ENCODE measurements at regions not wholly inside any gene's neighbourhood (a gene's known extent, or its start where the extent isn't known, plus 50 kb on each side); places are given as distances from the start of the nearest gene placed in this dataset.

DNA sequence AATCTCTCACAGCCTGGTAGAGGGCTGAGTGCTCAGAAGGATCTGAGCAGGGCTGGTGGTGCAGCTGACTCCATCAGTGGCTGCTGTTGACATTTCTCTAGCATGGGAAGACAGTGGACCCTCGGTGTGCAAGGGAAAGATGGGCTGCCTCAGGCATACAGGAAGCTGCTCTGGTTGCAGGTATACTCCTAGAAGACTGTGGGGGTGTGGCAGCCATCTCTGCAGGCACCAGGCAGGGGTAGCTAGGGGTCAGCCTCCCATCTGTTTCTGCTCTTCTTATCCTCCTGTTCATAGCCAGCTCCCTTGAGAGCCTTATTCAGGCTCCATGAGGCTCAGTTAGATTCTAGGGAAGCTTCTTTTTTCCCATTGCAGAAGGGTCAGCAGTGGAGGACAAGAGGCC is 475.5 kb downstream of the TSHZ3 start:
- DNase-seq (peak; percentile 38), ATAC-seq (no peak)
- Histone ChIP-seq H3K9me3 (no peaks in the 10 kb centered on the region), H3K36me3 (no peaks in the 10 kb centered on the region), H3K27me3 (no peaks in the 10 kb centered on the region), H3K4me3 (no peak overlapping the region), H3K27ac (no peak overlapping the region), H3K4me1 (no peaks in the 10 kb centered on the region)
- intact Hi-C loops (cut with DNase I): no loop called here
- TF ChIP-seq, protein P1, sequence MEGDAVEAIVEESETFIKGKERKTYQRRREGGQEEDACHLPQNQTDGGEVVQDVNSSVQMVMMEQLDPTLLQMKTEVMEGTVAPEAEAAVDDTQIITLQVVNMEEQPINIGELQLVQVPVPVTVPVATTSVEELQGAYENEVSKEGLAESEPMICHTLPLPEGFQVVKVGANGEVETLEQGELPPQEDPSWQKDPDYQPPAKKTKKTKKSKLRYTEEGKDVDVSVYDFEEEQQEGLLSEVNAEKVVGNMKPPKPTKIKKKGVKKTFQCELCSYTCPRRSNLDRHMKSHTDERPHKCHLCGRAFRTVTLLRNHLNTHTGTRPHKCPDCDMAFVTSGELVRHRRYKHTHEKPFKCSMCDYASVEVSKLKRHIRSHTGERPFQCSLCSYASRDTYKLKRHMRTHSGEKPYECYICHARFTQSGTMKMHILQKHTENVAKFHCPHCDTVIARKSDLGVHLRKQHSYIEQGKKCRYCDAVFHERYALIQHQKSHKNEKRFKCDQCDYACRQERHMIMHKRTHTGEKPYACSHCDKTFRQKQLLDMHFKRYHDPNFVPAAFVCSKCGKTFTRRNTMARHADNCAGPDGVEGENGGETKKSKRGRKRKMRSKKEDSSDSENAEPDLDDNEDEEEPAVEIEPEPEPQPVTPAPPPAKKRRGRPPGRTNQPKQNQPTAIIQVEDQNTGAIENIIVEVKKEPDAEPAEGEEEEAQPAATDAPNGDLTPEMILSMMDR (IDR thresholded peaks at IDR 0.05): no peak

DNA sequence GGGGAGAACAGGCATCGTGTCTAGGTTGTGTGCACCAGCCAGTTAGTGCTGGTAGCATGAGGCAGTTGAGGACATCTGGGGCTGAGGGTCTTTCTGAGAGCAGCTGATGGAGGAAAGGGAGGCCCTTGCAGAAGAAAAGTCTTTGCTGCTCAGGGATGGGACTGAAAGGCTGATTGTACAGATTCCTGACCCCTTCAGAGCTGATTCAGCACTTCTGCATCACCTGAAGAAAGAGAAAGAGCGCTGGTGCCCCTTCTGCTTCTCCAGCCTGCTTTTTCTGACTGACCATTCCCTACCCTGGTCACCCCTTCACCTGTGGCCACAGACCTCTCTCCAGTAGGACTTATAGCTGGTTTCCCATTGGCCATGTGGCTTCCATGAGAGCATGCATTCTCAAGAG is 476.2 kb downstream of the TSHZ3 start:
- intact Hi-C loops (cut with DNase I): no loop called here
- Histone ChIP-seq H3K27ac (no peak overlapping the region), H3K4me3 (no peak overlapping the region), H3K36me3 (no peaks in the 10 kb centered on the region), H3K9me3 (no peaks in the 10 kb centered on the region), H3K4me1 (no peaks in the 10 kb centered on the region), H3K27me3 (no peaks in the 10 kb centered on the region)
- ATAC-seq: no peak
- TF ChIP-seq, protein P1 (IDR thresholded peaks at IDR 0.05): no peak
- DNase-seq: no peak

DNA sequence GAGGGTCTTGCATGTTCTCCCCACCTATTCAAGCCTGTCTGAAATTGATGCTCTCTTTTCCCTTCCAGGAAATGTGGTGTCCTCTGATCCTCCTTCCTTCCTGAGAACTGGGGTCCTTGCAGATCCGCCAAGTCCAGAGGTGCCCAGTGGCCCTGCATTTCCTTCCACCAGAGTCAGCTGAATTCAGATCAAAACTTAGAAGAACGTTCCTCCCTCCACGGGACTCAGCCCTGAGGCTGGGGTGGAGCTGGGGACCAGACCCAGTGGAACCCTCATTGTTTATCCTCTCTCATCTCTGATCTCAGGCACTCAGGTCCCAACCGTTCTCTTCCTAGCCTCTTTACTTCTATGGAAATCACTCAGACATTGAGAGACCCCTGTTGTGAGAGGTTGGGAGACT is 477.3 kb downstream of the TSHZ3 start:
- H3K9me3 ChIP-seq: no peaks in the 10 kb centered on the region
- no peak overlapping the region for H3K4me3 ChIP-seq
- TF ChIP-seq, protein P1 (IDR thresholded peaks at IDR 0.05): no peak
- no peaks in the 10 kb centered on the region for H3K27me3 ChIP-seq
- intact Hi-C loops (cut with DNase I): no loop called here
- no peak overlapping the region for H3K27ac ChIP-seq
- ATAC-seq (no peak), DNase-seq (no peak)
- no peaks in the 10 kb centered on the region for H3K36me3 ChIP-seq
- no peaks in the 10 kb centered on the region for H3K4me1 ChIP-seq

DNA sequence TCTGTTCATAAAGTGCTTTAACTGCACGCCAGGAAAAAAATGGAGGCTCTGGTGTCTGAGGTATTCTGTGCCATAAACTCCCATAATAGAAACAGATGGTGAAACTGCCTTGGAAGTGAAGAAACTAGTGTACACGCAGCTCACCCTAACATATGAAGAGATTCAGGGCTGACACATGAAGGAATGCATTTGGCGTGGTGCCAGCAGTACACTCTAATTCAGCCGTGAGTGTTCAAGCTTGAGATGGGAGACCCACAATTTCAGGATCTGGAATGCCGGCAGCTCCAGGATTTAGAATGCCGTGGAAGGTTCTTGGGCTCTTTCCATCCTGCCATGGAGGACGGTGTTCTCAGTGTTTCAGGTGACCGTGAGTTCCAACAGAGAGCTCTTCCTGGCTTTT is 478.4 kb downstream of the TSHZ3 start:
- no peak overlapping the region for H3K4me3 ChIP-seq
- no peak for ATAC-seq
- H3K9me3 ChIP-seq: no peaks in the 10 kb centered on the region
- no peaks in the 10 kb centered on the region for H3K4me1 ChIP-seq
- no peak for DNase-seq
- H3K36me3 ChIP-seq: no peaks in the 10 kb centered on the region
- intact Hi-C loops (cut with DNase I): no loop called here
- H3K27ac ChIP-seq: no peak overlapping the region
- no peaks in the 10 kb centered on the region for H3K27me3 ChIP-seq
- TF ChIP-seq, protein P1 (IDR thresholded peaks at IDR 0.05): no peak

DNA sequence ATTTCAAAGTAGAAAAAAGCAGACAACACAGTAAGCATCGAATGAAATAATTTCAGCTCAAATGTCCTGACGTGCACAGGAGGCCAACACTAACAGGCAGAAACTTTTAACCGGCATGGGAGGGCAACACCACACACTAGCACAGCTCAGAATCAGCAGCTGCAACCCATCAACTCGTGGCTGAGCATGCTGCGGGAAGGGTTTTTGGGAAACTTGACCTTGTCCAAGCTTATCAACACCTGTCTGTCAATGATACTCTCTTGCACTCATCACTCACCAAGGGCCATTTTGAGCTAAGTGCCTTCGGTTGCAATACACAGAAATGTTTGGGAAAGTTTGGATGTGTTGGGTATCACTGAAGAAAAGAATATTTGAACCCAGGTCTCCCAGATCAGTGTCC is 483.7 kb downstream of the TSHZ3 start:
- H3K36me3 ChIP-seq: no peaks in the 10 kb centered on the region
- no peak overlapping the region for H3K27ac ChIP-seq
- H3K4me1 ChIP-seq: no peaks in the 10 kb centered on the region
- intact Hi-C loops (cut with DNase I): no loop called here
- H3K27me3 ChIP-seq: no peaks in the 10 kb centered on the region
- ATAC-seq (no peak), DNase-seq (no peak)
- H3K9me3 ChIP-seq: no peaks in the 10 kb centered on the region
- TF ChIP-seq, protein P1 (IDR thresholded peaks at IDR 0.05): no peak
- no peak overlapping the region for H3K4me3 ChIP-seq
